Liver (tissue), 3 donors: ENCODE measurements at regions not wholly inside any gene's neighbourhood (a gene's known extent, or its start where the extent isn't known, plus 50 kb on each side); places are given as distances from the start of the nearest gene placed in this dataset.

Experiments used
- TAF1 ChIP-seq: conservative IDR thresholded peaks from 2 replicates; pipeline ENCODE4 v1.6.1; 2016; ENCODE audit warnings: antibody characterized with exemption, mild to moderate bottlenecking
- YY1 ChIP-seq: IDR thresholded peaks from 2 replicates; pipeline ENCODE4 v1.6.1; 2016; ENCODE audit warnings: antibody characterized with exemption, mild to moderate bottlenecking
- TF ChIP-seq, protein P1 (sequence below): fragments of 150-350 bp; IDR thresholded peaks from 2 replicates; pipeline ENCODE4 v1.5.1; 2017; ENCODE audit warnings: improper control_type of control experiment, low read depth, low read length; ENCODE audit not compliant: missing input control
- TF ChIP-seq, protein P2 (sequence below): IDR thresholded peaks from 2 replicates; pipeline ENCODE4 v1.6.1; 2016; ENCODE audit warnings: antibody characterized with exemption
- donor health status: healthy.
- donor health status: healthy.

- TF ChIP-seq, protein P1, sequence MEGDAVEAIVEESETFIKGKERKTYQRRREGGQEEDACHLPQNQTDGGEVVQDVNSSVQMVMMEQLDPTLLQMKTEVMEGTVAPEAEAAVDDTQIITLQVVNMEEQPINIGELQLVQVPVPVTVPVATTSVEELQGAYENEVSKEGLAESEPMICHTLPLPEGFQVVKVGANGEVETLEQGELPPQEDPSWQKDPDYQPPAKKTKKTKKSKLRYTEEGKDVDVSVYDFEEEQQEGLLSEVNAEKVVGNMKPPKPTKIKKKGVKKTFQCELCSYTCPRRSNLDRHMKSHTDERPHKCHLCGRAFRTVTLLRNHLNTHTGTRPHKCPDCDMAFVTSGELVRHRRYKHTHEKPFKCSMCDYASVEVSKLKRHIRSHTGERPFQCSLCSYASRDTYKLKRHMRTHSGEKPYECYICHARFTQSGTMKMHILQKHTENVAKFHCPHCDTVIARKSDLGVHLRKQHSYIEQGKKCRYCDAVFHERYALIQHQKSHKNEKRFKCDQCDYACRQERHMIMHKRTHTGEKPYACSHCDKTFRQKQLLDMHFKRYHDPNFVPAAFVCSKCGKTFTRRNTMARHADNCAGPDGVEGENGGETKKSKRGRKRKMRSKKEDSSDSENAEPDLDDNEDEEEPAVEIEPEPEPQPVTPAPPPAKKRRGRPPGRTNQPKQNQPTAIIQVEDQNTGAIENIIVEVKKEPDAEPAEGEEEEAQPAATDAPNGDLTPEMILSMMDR, result no peak
- no peak for TF ChIP-seq TAF1
- TF ChIP-seq, protein P2, sequence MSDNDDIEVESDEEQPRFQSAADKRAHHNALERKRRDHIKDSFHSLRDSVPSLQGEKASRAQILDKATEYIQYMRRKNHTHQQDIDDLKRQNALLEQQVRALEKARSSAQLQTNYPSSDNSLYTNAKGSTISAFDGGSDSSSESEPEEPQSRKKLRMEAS, result no peak
- TF ChIP-seq YY1, result no peak
Measured at GRCh38 chr10:53700278-53700677, 927.7 kb upstream of the MBL2 start.
